Activated CD4-positive, alpha-beta memory T cell treated with anti-CD3 and anti-CD28 coated beads, Interleukin-2, amount 10 ng/mL, durations not matched to agents 7 days and 5 days (primary cell): ENCODE measurements at regions not wholly inside any gene's neighbourhood (a gene's known extent, or its start where the extent isn't known, plus 50 kb on each side); places are given as distances from the start of the nearest gene placed in this dataset.

ENCODE experiments used
- CTCF ChIA-PET: fragments of 350-600 bp; sonication (Branson Sonifier 250); formaldehyde crosslinking; loops from one replicate; lab custom pipeline; 2021; ENCODE audit warnings: antibody characterized with exemption, inconsistent platforms; lab: Charles Lee
- POLR2A ChIA-PET: fragments of 350-600 bp; sonication (Branson Sonifier 250); formaldehyde crosslinking; loops from one replicate; lab custom pipeline; 2021; ENCODE audit warnings: antibody characterized with exemption; lab: Charles Lee
- DNase-seq: peaks from one replicate; pipeline ENCODE4 v3.0.0-alpha.2; 2020
- H3K27ac Mint-ChIP-seq: one replicate; pipeline ENCODE4 v1.8.0; 2021; ENCODE audit warnings: mild to moderate bottlenecking, mixed read lengths
- H3K27me3 Mint-ChIP-seq: one replicate; pipeline ENCODE4 v1.8.0; 2021; ENCODE audit warnings: mixed read lengths
- H3K36me3 Mint-ChIP-seq: one replicate; pipeline ENCODE4 v1.8.0; 2021; ENCODE audit warnings: low read depth, mixed read lengths
- H3K4me1 Mint-ChIP-seq: one replicate; pipeline ENCODE4 v1.8.0; 2021; ENCODE audit warnings: mixed read lengths
- H3K4me3 Mint-ChIP-seq: one replicate; pipeline ENCODE4 v1.8.0; 2021; ENCODE audit warnings: mild to moderate bottlenecking, mixed read lengths
- H3K9me3 Mint-ChIP-seq: one replicate; pipeline ENCODE4 v1.8.0; 2021; ENCODE audit warnings: mixed read lengths

GRCh38 chr3:167885277-167885676, 149.8 kb downstream of the SERPINI1 start:
- ChIA-PET CTCF (no interaction called here), POLR2A (no interaction called here)
- DNase-seq = no peak
- Mint-ChIP-seq H3K4me3 (no peak overlapping the region), H3K9me3 (no peaks in the 10 kb centered on the region), H3K27ac (no peak overlapping the region), H3K27me3 (peaks cover 23% of the 10 kb centered on the region), H3K36me3 (no peaks in the 10 kb centered on the region), H3K4me1 (peaks cover 2% of the 10 kb centered on the region)

DNA sequence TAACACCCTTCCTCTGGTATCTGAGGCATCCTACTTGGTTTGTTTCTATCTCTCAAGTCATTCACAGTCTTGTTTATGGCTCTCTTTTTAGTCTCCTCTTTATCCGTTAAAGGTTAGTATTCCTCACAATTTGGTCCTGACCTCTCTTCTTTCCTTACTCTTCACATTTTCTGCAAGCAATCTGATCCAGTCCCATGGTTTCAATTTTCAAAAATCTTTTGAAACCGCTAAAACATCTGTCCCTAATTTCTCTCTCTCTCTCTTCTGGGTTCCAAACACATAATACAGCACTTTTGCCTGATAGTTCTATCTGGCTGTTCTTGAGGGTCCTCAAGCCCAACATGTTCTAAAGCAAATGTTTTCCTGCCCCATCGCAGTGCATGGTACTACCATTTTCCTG, 149.0 kb downstream of the SERPINI1 start:
- Mint-ChIP-seq H3K27ac (no peak overlapping the region), H3K36me3 (no peaks in the 10 kb centered on the region), H3K4me3 (no peak overlapping the region), H3K4me1 (peaks cover 2% of the 10 kb centered on the region), H3K9me3 (no peaks in the 10 kb centered on the region), H3K27me3 (peaks cover 23% of the 10 kb centered on the region)
- DNase-seq = no peak
- CTCF ChIA-PET = interaction anchor here (1.2 kb wide), 1 partner anchor 504 kb away, joined by 6 read pairs; the partner anchor contains the start of gene ZBBX
- POLR2A ChIA-PET = no interaction called here

DNA sequence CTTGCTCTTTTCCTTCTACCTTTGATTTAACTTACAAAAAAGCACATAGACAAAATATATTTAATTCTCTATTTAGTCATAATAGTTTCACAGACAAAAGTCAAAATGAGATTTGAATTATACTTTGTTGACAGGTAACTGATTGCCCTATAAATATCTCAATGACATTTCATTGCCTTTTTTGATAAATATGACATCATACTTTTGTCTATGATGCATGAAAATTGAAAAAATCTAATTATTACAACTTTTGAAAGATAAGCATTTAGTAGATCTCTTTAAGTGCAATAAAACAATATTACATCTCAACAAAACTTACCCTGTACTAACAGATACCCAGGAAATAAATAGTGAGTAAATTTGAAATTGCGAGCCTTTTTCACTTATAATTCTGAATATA, 147.9 kb downstream of the SERPINI1 start:
- POLR2A ChIA-PET = no interaction called here
- Mint-ChIP-seq H3K4me1 (peaks cover 2% of the 10 kb centered on the region), H3K9me3 (no peaks in the 10 kb centered on the region), H3K36me3 (no peaks in the 10 kb centered on the region), H3K4me3 (no peak overlapping the region), H3K27ac (no peak overlapping the region), H3K27me3 (peaks cover 23% of the 10 kb centered on the region)
- DNase-seq = no peak
- CTCF ChIA-PET = interaction anchor here (1.2 kb wide), 1 partner anchor 503 kb away, joined by 6 read pairs; the partner anchor contains the start of gene ZBBX

DNA sequence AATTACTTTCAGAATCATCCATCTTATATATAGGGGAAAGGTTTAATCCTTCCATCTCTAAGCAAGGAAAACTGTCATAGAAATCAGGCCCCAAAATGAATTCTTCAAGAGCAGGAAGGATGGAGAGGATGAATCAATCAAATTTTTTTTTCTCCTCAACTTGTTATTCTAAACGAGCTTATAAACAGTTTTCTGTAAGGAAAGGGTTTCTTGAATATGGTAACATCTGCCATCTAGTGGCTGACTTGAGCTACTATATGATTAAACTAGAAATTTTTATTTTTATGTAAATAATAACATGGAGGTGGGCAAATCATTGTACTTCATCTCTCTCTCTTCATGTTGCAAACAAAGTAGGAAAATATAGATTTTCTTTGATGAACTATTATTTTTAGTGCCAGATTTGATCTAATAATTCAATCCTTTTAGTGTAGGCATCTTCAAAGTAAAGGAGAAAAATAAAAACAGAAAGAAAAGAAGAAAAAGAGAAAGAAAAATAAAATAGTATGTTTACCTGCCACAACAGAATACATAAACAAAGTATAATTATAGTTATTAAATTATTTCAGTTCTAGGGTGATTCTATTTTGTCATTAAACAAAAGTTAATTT, 146.6 kb downstream of the SERPINI1 start:
- peaks cover 2% of the 10 kb centered on the region for H3K4me1 Mint-ChIP-seq
- no peak overlapping the region for H3K4me3 Mint-ChIP-seq
- POLR2A ChIA-PET = interaction anchor here (1.3 kb wide), 1 partner anchor 147 kb away, joined by 4 read pairs; the partner anchor contains the start of gene SERPINI1
- DNase-seq = no peak
- no peaks in the 10 kb centered on the region for H3K9me3 Mint-ChIP-seq
- CTCF ChIA-PET = interaction anchor here (0.6 to 2.3 kb wide), 8 partner anchors 21 to 504 kb away, joined by 3 to 36 read pairs (median 3); partner anchors contain the start of gene ZBBX
- H3K36me3 Mint-ChIP-seq = no peaks in the 10 kb centered on the region
- no peak overlapping the region for H3K27ac Mint-ChIP-seq
- peaks cover 28% of the 10 kb centered on the region for H3K27me3 Mint-ChIP-seq

DNA sequence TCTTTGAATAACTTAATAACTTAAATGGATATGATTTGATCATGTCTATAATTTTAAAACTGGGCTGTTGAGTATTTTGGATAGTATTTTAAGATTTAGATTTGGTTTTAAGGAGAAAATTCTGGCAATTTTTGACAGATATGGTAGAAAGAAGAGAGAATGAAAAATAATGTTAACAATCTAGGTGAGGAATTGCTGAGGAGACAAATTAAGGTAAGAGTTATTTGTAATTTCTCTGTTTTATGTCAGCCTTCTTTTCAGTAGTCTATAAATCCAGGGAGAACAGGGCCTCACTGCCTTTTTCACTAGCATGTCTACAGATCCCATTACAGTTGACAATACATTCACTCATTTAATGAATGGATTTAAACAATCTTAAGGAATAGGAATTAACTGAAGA, 144.7 kb downstream of the SERPINI1 start:
- Mint-ChIP-seq H3K4me3 (no peak overlapping the region), H3K4me1 (no peaks in the 10 kb centered on the region), H3K9me3 (no peaks in the 10 kb centered on the region), H3K36me3 (no peaks in the 10 kb centered on the region), H3K27me3 (peaks cover 28% of the 10 kb centered on the region), H3K27ac (no peak overlapping the region)
- CTCF ChIA-PET = interaction anchor here (1.4 to 1.7 kb wide), 2 partner anchors 101 to 500 kb away, joined by 5 to 6 read pairs; partner anchors contain the start of gene ZBBX
- DNase-seq = no peak
- POLR2A ChIA-PET = no interaction called here

- ChIA-PET CTCF (interaction anchor here (0.8 kb wide), 1 partner anchor 141 kb away, joined by 4 read pairs; the partner anchor contains the start of gene SERPINI1), POLR2A (no interaction called here)
- no peak overlapping the region for H3K27ac Mint-ChIP-seq
- no peak for DNase-seq
- H3K4me1 Mint-ChIP-seq = no peaks in the 10 kb centered on the region
- H3K4me3 Mint-ChIP-seq = no peak overlapping the region
- no peaks in the 10 kb centered on the region for H3K36me3 Mint-ChIP-seq
- no peaks in the 10 kb centered on the region for H3K9me3 Mint-ChIP-seq
- H3K27me3 Mint-ChIP-seq = peaks cover 18% of the 10 kb centered on the region
Observed at GRCh38 chr3:167876620-167877281, 141.2 kb downstream of the SERPINI1 start.
